Embryonic facial prominence (tissue), 1 donor: ENCODE measurements at regions not wholly inside any gene's neighbourhood (a gene's known extent, or its start where the extent isn't known, plus 50 kb on each side); places are given as distances from the start of the nearest gene placed in this dataset.
"Not testable (repeated sequence)": the region's sequence is repeated elsewhere in the genome, so short reads cannot be mapped to it uniquely, and the experiment has no call there.

Experiments
- DNase-seq: peaks from one replicate; pipeline ENCODE4 v3.0.0-alpha.2; 2016; ENCODE audit errors: extremely low spot score

DNA sequence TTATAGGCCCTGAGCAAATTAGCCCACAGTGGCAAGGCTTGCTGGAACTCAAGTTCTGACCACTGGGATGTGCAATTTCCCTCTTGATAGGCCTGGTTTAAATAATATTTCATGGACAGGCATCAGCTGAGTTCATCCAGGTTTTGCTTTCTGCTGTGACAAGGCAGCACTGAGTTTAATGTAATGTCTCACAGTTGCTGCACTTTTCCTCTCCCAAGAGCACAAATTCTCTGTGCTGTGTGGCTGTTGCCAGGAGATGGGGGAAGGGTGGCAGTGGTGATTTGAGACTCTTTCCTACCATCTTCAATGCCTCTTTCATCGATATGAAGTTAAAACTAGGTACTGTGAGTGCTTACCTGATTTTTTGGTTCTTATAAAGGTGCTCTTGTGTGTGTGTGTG is 272.8 kb upstream of the STXBP6 start:
- no peak for DNase-seq

DNA sequence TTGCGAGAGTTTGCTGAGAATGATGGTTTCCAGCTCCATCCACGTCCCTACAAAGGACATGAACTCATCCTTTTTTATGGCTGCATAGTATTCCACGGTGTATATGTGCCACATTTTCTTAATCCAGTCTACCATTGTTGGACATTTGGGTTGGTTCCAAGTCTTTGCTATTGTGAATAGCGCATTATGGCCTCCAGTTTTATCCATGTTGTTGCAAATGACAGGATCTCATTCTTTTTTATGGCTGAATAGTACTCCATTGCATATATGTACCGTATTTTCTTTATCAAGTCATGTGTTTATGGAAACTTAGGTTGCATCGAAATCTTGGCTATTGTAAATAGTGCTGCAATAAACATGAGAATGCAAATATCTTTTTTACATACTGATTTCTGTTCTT is 266.1 kb upstream of the STXBP6 start:
- DNase-seq: not testable (repeated sequence)

DNA sequence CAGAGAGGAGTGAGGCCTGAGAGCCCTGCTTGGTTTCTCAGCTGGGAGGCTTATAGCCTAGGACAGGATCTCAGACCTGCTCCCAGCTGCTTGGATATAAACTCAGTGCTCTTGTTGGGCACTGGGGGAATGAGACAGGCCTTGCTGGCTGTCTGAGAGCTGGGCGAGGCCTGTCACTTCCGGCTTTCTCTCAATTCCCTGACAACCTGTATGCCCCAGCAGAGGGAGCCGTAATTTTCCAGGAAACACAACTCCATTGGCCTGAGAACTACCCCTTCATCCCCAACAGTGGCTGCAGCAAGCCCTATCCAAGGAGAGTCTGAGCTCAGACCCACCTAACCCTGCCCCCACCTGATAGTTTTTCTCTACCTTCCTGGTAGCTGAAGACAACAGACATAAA is 258.3 kb upstream of the STXBP6 start:
- no peak for DNase-seq

DNA sequence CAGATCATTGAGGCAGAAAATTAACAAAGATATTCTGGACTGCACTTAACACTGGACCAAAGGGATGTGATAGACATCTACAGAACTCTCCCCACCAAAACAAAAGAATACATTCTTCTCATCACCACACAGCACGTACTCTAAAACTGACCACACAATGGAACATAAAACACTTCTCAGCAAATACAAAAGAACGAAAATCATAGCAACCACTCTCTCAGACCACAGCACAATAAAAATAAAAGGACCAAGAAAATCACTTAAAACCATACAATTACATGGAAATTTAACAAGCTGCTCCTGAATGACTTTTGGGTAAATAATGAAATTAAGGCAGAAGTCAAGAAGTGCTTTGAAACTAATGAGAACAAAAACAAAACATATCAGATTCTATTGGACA is 254.0 kb upstream of the STXBP6 start:
- no peak for DNase-seq

DNA sequence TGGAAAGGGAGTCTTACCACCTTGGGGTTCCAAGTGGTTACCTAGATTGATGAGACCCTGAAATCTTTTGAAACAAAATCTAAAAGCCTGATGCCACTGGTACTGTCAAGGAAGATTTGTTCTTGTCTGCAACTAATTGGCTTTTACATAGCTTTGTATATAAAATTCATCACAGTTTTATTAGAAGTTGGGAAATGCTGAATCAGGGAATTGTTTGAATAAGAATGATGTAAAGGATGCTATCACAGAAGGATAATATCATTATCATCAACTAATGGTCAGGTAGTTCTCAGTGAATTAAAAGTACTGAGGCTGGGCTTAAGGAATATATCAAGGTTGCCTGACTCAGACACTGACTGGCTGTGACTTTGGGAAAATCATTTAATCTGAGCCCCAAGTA is 248.3 kb upstream of the STXBP6 start:
- DNase-seq: no peak

- not testable (repeated sequence) for DNase-seq
These were observed 240.2 kb upstream of the STXBP6 start for GRCh38 chr14:25290154-25290553.

GRCh38 chr14:25274529-25274928 is 224.6 kb upstream of the STXBP6 start:
- no peak for DNase-seq

DNA sequence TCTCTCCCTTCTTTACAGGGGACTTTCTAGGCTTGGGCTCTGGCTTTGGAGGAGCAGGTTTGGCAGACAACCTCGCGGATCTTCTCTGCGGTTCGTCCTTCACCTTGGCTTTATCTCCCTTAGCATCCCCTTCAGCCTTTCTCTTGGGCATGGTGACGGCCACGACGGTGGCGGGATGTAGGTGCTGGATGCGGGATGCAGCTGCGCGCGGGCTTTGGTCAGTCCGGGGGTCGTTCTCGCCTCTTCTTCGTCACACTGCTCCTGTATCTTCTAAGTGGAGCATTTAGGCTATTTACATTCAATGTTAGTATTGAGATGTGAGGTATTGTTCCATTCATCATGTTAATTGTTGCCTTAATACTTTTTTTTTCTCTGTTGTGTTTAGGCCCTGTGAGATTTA is 217.2 kb upstream of the STXBP6 start:
- DNase-seq: no peak

DNA sequence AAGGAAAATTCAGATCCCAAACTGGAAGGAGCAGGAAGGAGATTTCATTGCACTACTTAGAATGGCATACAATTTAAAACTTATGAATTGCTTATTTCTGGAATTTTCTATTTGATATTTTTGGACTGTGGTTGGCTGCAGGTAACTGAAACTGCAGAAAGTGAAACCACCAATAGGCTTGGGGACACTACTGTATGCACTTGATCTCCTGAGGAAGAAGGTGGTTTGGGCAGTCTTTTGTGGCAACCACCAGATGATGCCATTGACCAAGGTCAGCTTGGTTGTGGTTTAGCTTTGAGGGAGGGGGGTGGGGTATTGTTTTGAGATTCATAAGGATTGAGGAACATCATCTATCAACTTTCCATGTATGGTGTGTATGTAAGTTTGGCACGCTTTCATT is 209.5 kb upstream of the STXBP6 start:
- DNase-seq: no peak

- DNase-seq: no peak
These were observed 202.8 kb upstream of the STXBP6 start for GRCh38 chr14:25252793-25253192.

DNA sequence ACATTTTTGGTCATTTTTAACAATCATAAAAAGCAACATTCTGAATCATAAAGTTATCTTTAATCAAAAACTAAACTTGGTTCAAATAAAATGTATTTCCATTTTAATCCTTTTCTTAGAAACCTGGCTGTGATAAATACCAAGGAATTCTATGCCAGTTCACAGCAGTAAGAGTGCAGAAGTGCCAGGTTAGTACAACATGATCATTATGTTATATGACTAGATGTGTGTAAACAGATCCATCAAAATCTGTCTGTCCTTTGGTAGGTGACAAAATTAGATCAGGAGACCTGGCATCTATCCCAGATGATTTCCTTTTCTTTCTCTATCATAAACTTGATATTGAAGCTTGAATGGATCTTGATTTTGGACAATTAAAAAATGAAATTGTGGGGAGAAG is 200.6 kb upstream of the STXBP6 start:
- no peak for DNase-seq

GRCh38 chr14:25247609-25248008 is 197.7 kb upstream of the STXBP6 start:
- no peak for DNase-seq

- DNase-seq: no peak
These were observed 196.8 kb upstream of the STXBP6 start for GRCh38 chr14:25246751-25247150.

GRCh38 chr14:25239170-25239569 is 189.2 kb upstream of the STXBP6 start:
- DNase-seq: no peak

DNA sequence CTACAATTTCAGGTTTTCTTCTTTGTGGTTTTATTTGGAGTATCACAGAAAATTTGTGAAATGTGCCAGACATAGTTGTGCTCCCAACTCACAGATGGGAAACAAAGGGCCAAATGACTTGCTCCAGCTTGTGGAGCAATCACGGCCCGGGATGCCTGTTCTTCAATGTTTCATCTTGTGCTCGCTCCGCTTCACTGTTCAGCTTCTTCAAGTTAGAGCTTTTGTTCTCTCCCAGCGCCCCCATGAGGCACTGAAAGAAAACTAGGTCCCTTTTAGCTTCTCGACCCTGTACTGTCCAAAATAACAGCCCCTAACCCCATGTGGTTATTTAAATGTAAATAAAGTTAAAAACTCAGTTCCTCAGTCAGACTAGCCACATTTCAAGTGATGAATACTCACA is 187.9 kb upstream of the STXBP6 start:
- DNase-seq: no peak

DNA sequence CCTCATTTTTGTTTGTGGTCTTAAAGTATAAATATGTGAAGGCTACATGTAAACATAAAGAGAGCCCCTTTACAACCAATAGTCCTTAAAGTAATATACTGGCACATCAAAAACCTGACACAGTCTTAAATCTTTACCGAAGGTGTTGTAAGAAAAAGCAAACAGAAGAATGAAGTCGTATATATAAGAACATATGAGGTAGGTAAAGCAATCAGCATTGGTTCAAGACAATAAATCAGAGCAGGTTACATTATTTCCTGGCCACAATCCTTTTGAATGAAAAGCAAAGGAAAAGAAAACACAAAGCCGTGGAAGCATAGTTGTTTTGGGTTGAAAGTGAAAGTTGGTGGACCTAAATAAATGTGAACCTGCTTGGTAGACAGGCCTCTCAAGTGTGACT is 183.7 kb upstream of the STXBP6 start:
- no peak for DNase-seq

GRCh38 chr14:25231004-25231403 is 181.1 kb upstream of the STXBP6 start:
- no peak for DNase-seq

GRCh38 chr14:25226214-25226613 is 176.3 kb upstream of the STXBP6 start:
- no peak for DNase-seq

GRCh38 chr14:25222256-25222655 is 172.3 kb upstream of the STXBP6 start:
- DNase-seq: no peak

- no peak for DNase-seq
These were observed 170.6 kb upstream of the STXBP6 start for GRCh38 chr14:25220514-25220913.

GRCh38 chr14:25215607-25216006 is 165.7 kb upstream of the STXBP6 start:
- DNase-seq: no peak

- DNase-seq: no peak
These were observed 147.9 kb upstream of the STXBP6 start for GRCh38 chr14:25197885-25198284.

DNA sequence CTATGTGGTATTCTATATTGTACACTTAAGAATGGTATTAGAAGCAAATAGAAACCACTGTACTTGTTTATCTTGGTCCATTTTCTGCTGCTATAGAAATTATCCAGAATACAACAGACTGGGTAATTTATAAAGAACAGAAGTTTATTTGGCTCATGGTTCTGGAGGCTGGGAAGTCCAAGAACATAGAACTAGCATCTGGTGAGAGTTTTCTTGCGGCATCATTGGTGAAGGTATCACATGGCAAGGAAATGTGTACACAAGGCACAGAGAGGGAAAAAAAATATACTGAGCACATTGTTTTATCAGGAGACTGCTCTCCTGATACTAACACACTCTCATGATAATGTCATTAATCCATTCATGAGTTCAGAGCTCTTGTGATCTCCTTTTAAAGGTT is 130.3 kb upstream of the STXBP6 start:
- no peak for DNase-seq

- DNase-seq: no peak
These were observed 128.3 kb upstream of the STXBP6 start for GRCh38 chr14:25178255-25178654.
